HCT116 (cell line): ENCODE measurements at regions not wholly inside any gene's neighbourhood (a gene's known extent, or its start where the extent isn't known, plus 50 kb on each side); places are given as distances from the start of the nearest gene placed in this dataset.

Experiments used
- CEBPB ChIP-seq: IDR thresholded peaks from 2 replicates; pipeline ENCODE4 v1.6.1; 2012; ENCODE audit warnings: low read depth
- CTCF ChIP-seq, 3 experiments: fragments of 200-600 bp in 1 of 3; sonication (generic) in 1 of 3; IDR thresholded peaks in 2 of 3; conservative IDR thresholded peaks in 1 of 3; 2 replicates each; pipeline ENCODE4 v1.5.1; 2012 to 2017; ENCODE audit warnings: low read depth in 2 of 3, low read length in 2 of 3, antibody characterized with exemption in 1 of 3, borderline replicate concordance in 1 of 3, control low read depth in 1 of 3, mild to moderate bottlenecking in 1 of 3, mixed read lengths in 1 of 3, mixed run types in 1 of 3, moderate library complexity in 1 of 3; ENCODE audit not compliant: insufficient read depth in 1 of 3
- ELF1 ChIP-seq: IDR thresholded peaks from 2 replicates; pipeline ENCODE4 v1.6.1; 2012; ENCODE audit warnings: low read depth, borderline replicate concordance
- EZH2 ChIP-seq: fragments of 200-600 bp; sonication (generic); IDR thresholded peaks from 2 replicates; pipeline ENCODE4 v1.6.1; 2017; ENCODE audit warnings: antibody characterized with exemption, mixed run types
- FOSL1 ChIP-seq: IDR thresholded peaks from 2 replicates; pipeline ENCODE4 v1.6.1; 2012; ENCODE audit warnings: low read depth
- JUND ChIP-seq: IDR thresholded peaks from 2 replicates; pipeline ENCODE4 v1.6.1; 2012
- POLR2A ChIP-seq: IDR thresholded peaks from 2 replicates; pipeline ENCODE4 v1.7.0; 2011; ENCODE audit warnings: borderline replicate concordance; ENCODE audit not compliant: insufficient read depth, insufficient read length; ENCODE audit errors: extremely low read depth
- POLR2AphosphoS5 ChIP-seq: IDR thresholded peaks from 2 replicates; pipeline ENCODE4 v1.6.1; 2011; ENCODE audit warnings: mild to moderate bottlenecking, low read depth, low read length, moderate library complexity
- RAD21 ChIP-seq: IDR thresholded peaks from 2 replicates; pipeline ENCODE4 v1.6.1; 2012; ENCODE audit warnings: low read depth, mild to moderate bottlenecking
- SIN3A ChIP-seq: IDR thresholded peaks from 2 replicates; pipeline ENCODE4 v1.6.1; 2012; ENCODE audit warnings: low read depth
- SRF ChIP-seq: IDR thresholded peaks from 2 replicates; pipeline ENCODE4 v1.6.1; 2012; ENCODE audit warnings: low read depth
- YY1 ChIP-seq: IDR thresholded peaks from 2 replicates; pipeline ENCODE4 v1.6.1; 2011; ENCODE audit warnings: low read length, low read depth, moderate library complexity, mild to moderate bottlenecking; ENCODE audit not compliant: insufficient replicate concordance; ENCODE audit errors: extremely low read depth
- ZBTB33 ChIP-seq: IDR thresholded peaks from 2 replicates; pipeline ENCODE4 v1.6.1; 2011; ENCODE audit warnings: mild to moderate bottlenecking, low read length, moderate library complexity; ENCODE audit not compliant: insufficient replicate concordance; ENCODE audit errors: extremely low read depth

- TF ChIP-seq POLR2AphosphoS5 (no peak), CTCF (IDR thresholded peaks at IDR 0.05 in 2 of 3, conservative IDR thresholded peaks at IDR 0.05 in 1 of 3; ENCODE audit: borderline replicate concordance in 1 of 3, insufficient read depth in 1 of 3, low read depth in 2 of 3, low read length in 2 of 3) (no peak), YY1 (no peak), RAD21 (no peak), JUND (no peak), EZH2 (no peak), POLR2A (no peak), ZBTB33 (no peak), ELF1 (no peak), FOSL1 (no peak), SIN3A (no peak), SRF (no peak), CEBPB (no peak)
These were observed 388.0 kb upstream of the CNTN4 start for GRCh38 chr3:1710663-1711062.
